NK-92 (cell line): ENCODE measurements at regions not wholly inside any gene's neighbourhood (a gene's known extent, or its start where the extent isn't known, plus 50 kb on each side); places are given as distances from the start of the nearest gene placed in this dataset.

ENCODE experiments used
- DNase-seq: peaks from one replicate; lab custom pipeline; 2025; ENCODE audit not compliant: unreplicated experiment; lab: John Stamatoyannopoulos, UW

- no peak for DNase-seq
Measured at GRCh38 chr15:39431376-39431775, 149.5 kb upstream of the THBS1 start.

DNA sequence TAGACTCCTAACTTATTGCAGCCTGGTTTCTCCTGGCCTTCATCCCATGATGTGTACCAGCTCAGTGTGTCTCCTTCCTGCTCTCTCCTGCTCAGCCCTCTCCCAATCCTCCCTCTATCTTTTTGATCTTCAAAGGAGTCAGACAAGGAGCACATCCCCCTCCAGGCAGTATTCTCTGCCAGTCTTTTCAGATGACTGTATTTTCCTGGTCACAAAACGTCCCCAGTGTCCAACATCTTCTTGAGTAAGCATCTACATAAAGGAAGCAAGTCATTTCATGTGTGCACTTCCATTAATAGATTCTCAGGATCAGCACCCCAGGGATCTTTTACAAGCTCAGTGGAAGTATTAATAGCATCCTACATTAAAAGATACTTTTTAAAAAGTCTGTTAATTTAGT, 148.9 kb upstream of the THBS1 start:
- DNase-seq = no peak

DNA sequence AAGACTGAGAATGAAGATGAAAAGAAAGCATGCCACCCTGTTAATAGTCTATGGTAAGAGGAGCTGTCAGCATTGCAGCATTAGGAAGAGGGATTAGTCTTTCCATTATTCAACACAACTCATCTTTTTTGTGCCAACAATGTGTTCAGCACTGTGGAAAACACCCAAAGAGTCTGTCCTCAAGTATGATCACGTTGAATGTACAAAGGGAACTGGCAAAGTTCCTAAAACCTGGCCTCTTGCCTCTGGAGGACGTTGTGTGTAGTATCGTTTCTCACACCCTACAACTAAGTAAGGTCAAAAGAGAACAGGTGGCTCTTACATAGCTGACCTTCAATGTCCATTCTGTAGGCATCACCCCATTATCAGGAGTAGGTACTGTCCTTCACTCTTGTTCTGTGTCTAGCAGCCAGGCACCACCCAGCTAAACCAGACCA, 147.9 kb upstream of the THBS1 start:
- no peak for DNase-seq

- DNase-seq = no peak
Measured at GRCh38 chr15:39433376-39433775, 147.5 kb upstream of the THBS1 start.

GRCh38 chr15:39434163-39434562, 146.7 kb upstream of the THBS1 start:
- DNase-seq = no peak

DNA sequence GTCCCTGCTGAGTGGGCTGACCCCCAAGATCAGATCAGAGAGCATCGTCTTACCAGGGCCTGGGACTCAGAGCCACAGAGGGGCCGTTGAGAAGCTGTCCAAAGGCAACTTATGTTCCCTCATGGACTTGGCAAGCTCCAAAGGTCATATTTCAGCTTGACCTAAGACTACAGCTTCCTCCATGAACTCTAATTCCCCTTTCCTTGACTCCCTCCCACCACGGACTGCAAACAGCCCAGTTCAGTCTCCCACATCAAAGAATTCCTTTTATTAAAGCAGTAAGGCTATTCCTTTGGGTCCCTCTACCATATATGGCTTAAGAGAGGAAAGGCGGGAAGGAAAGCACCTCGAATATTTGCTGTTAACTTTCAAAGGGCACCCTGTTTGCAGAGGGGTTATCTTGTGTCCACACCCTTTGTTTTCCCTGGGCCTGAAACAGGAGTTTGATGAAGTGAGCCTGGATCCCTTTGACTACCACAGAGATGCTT, 146.1 kb upstream of the THBS1 start:
- DNase-seq = no peak

- DNase-seq = no peak
Measured at GRCh38 chr15:39435244-39435643, 145.6 kb upstream of the THBS1 start.

GRCh38 chr15:39438260-39438659, 142.6 kb upstream of the THBS1 start:
- DNase-seq = no peak

- no peak for DNase-seq
Measured at GRCh38 chr15:39438799-39439592, 141.9 kb upstream of the THBS1 start.

DNA sequence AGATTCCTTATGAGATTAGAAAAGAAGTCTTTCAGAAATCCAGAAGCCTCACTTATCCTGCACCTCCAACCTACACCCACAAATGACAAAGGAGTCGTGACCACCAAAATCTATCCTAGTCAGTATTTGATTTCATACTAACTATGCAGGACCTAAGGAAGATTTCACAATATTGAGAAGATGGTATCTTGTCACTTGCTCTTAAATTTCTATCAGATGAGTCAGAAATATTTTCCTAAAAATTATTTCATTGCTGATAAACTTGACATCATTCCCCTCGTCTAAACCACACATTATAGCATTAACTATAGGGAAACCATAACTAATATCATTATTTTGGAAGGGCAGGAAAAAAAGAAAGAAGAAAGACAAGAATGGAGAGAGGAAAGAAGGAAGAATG, 138.0 kb upstream of the THBS1 start:
- no peak for DNase-seq

DNA sequence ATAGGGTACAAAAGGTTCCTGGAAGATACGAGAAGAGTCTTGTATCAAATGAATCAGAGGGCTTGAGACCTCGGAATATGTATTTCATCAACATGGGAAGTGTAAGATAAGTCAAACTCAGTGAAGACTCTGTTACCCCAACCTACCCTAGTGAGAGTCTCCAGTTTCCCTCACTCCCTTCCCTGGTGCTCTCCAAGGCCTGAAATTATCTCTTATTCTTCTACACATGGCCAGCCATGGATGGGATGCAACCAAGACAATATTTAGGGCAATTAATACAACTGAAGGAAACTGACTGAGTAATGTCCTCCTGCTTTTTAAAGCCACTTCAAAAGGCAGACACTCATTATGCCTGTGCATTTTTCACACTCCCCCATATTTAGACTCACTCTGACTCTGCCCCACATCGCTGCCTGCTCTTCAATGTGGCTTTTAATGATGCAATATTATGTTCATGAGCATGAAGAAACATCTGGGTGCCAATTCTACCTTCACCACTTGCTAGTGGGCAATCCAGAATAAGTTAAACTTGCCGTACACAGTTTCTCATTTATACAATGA, 137.1 kb upstream of the THBS1 start:
- DNase-seq = no peak

GRCh38 chr15:39444735-39445470, 136.0 kb upstream of the THBS1 start:
- no peak for DNase-seq

GRCh38 chr15:39445931-39446330, 134.9 kb upstream of the THBS1 start:
- DNase-seq = no peak

GRCh38 chr15:39447346-39447745, 133.5 kb upstream of the THBS1 start:
- DNase-seq = no peak

GRCh38 chr15:39447881-39448280, 133.0 kb upstream of the THBS1 start:
- no peak for DNase-seq

DNA sequence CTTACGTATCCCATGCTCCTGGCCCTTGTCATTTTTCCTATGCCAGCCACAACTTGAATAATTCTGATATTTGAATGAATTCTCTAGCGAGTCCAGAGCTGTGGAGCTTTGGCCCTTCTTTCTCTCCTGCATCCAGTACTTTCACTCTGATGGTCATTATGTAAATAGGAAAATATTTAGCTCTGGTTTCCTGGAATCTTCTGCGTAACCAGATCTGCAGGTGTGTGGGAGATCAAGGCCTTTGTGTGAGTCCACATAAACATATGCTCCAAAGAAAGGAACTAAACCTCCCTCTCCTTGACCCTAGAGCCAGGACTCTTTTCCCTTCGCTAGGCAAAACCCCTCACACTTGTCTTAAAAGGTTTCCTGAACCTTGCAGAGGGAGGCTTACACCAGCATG, 132.5 kb upstream of the THBS1 start:
- DNase-seq = no peak

DNA sequence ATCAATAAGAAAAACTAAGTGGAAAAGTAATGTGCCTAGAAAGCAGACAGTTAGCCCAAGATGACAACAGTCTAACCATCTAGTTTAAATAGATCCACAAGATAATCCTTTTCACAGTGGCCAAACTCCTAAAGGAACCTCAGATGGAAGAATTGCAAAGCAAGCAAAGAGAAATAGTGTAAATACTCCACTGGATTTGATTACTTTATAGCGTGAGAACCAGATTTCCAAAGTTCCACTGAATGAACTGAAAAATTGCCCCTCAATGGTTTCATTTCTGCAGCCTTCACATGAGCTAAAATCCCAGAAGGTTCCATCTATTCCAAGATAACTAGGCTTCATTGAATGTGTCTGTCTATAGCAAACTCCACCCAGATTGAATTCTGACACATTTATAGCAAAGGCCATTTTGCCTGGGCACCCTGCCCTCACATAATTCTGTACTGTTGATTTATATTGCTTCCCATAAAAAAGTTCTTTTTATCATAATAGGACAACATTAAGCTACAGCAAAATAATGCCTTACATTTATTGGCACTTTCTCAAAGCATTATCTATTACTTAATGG, 129.7 kb upstream of the THBS1 start:
- DNase-seq = no peak

DNA sequence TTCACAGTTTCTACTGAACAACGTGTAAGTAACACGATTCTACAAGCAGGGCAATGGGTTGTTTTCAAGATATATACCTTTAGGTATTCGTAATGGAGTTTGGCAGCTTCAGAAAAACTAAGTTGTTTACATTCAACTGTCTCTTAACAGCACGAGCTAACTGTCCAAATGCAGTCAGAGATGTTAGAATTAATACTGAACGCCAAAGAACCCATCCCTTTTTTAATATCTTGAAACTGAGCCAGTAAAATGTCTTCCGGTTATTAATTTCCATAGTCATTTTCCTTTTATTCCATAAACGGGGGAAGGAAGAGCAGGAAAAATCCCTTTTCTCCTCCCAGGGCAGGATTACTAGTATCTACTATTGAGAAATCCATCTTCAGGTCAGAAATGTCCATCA, 129.0 kb upstream of the THBS1 start:
- DNase-seq = no peak

DNA sequence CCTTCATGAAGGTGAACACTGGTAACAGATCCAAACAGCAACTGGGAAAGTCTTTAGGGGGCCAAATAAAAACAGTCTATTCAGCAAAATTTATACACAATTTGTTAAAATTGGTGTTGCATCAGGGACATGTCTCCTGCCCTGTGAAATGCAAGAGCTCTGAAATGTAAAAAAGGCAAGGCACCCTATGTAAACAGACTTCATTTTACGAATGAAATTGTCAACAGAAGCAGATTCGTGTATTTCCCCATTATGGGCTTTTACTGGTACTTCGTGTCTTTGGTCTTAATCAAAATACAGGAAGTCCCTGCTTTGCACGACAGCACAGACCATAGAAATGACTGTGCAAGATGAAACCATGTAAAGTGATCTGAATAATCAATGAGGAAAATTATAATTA, 127.3 kb upstream of the THBS1 start:
- DNase-seq = no peak

- no peak for DNase-seq
Measured at GRCh38 chr15:39454189-39454986, 126.5 kb upstream of the THBS1 start.

GRCh38 chr15:39455471-39455991, 125.3 kb upstream of the THBS1 start:
- no peak for DNase-seq
